ENCODE measurements at regions not wholly inside any gene's neighbourhood (a gene's known extent, or its start where the extent isn't known, plus 50 kb on each side); places are given as distances from the start of the nearest gene placed in this dataset.

GRCh38 chr2:604854-605524, 72.2 kb downstream of the TMEM18 start:
- no peak for TF ChIP-seq CTCF (conservative IDR thresholded peaks at IDR 0.05; ENCODE audit: low read depth, low read length)
- no peak for TF ChIP-seq EZH2 (IDR thresholded peaks at IDR 0.05; ENCODE audit: low read length, unreplicated experiment)
- TF ChIP-seq EZH2phosphoT487 (IDR thresholded peaks at IDR 0.05; ENCODE audit: borderline replicate concordance, low read length) = no peak

Data from PC-3 (cell line).